ENCODE measurements at regions not wholly inside any gene's neighbourhood (a gene's known extent, or its start where the extent isn't known, plus 50 kb on each side); places are given as distances from the start of the nearest gene placed in this dataset.

DNA sequence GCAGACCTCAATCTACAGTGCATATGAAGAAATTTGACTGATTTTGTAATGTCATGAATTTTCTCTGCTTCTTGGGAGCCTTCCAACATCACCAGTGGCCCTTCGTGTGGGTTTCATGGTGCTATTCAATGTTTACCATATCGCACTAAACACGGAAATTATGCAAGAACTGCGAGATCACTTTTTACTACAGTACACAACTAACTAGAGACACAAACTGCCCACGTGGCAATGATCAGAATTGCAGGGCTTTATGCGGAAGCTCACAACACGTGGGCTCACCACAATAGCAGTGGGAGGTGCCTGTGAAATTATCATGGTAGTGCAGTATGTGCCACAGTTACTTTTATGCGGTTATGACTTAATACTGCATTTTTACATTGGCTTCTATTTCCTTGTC lies 449.7 kb upstream of the KLF6 start:
- no peak overlapping the region for H3K4me3 ChIP-seq
- H3K27me3 ChIP-seq, result no peaks in the 10 kb centered on the region
- peaks cover 0 to 31% (median 0%) of the 10 kb centered on the region in 4 donors for H3K4me1 ChIP-seq
- no peak for TF ChIP-seq CTCF (IDR thresholded peaks at IDR 0.05)
- peaks cover 0 to 15% (median 0%) of the 10 kb centered on the region in 3 donors for H3K9me3 ChIP-seq
- DNase-seq, result no peak
- intact Hi-C loops (cut with DNase I; ENCODE audit: low total_unique reads), result no loop called here
- peaks cover 0 to 49% (median 12%) of the 10 kb centered on the region in 3 donors for H3K36me3 ChIP-seq
- H3K27ac ChIP-seq, result no peak overlapping the region

- no peak for DNase-seq
- Histone ChIP-seq H3K27ac (peak overlapping the region in 1 of 2 donors; percentile 23), H3K4me3 (no peak overlapping the region), H3K9me3 (peaks cover 0 to 12% (median 0%) of the 10 kb centered on the region in 3 donors), H3K27me3 (no peaks in the 10 kb centered on the region), H3K4me1 (peaks cover 0 to 21% (median 0%) of the 10 kb centered on the region in 4 donors), H3K36me3 (peaks cover 0 to 29% (median 6%) of the 10 kb centered on the region in 3 donors)
- intact Hi-C loops (cut with DNase I; ENCODE audit: low total_unique reads), result no loop called here
- no peak for TF ChIP-seq CTCF (IDR thresholded peaks at IDR 0.05)
These were observed 446.4 kb upstream of the KLF6 start for GRCh38 chr10:4231439-4231838.

DNA sequence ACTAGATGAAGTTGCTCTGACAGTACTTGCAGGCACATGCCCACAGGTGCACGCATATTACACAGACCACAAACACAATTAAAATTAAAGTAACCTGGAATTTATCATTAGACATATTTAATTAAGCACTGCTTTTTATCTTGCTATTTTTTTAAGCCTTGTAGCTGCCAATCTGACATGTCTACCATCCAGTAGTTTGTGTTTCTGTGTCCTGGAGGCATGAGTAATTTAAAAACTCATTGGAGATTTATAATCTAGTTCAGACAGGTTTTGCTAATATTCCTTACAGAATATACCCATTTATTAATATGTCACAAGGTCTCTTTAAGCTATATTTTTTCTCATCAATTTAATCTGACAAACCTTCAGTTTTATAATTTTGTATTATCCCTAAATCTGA lies 445.0 kb upstream of the KLF6 start:
- Histone ChIP-seq H3K36me3 (peaks cover 0 to 25% (median 0%) of the 10 kb centered on the region in 3 donors), H3K4me1 (peaks cover 0 to 21% (median 0%) of the 10 kb centered on the region in 4 donors), H3K9me3 (peaks cover 0 to 12% (median 0%) of the 10 kb centered on the region in 3 donors), H3K27me3 (no peaks in the 10 kb centered on the region), H3K4me3 (no peak overlapping the region), H3K27ac (no peak overlapping the region)
- intact Hi-C loops (cut with DNase I; ENCODE audit: low total_unique reads), result no loop called here
- TF ChIP-seq CTCF (IDR thresholded peaks at IDR 0.05), result no peak
- DNase-seq, result no peak

DNA sequence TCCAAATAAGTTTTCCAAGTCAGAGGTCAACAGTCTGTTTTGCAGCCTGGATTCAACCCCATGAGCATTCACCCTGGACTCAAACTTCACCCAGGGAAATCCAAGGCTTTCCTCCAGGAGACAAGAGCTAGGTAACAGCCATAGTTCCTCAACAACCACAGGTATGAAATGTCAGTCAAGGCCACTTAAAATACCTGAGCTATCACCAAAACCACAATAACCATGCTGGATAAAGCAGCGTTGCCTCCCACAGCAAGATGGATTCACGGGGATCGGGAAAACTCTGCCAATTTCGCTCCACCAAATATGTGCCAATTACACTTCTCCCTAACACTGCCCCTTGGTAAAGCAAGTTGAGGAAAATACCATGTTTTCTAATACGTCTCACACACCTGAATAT lies 444.1 kb upstream of the KLF6 start:
- no peak overlapping the region for H3K4me3 ChIP-seq
- H3K4me1 ChIP-seq, result peaks cover 0 to 21% (median 0%) of the 10 kb centered on the region in 4 donors
- no peak for TF ChIP-seq CTCF (IDR thresholded peaks at IDR 0.05)
- no peaks in the 10 kb centered on the region for H3K27me3 ChIP-seq
- peaks cover 0 to 17% (median 0%) of the 10 kb centered on the region in 3 donors for H3K36me3 ChIP-seq
- no peak for DNase-seq
- H3K9me3 ChIP-seq, result peaks cover 0 to 12% (median 0%) of the 10 kb centered on the region in 3 donors
- intact Hi-C loops (cut with DNase I; ENCODE audit: low total_unique reads), result no loop called here
- peak overlapping the region in 1 of 2 donors; percentile 12 for H3K27ac ChIP-seq

- Histone ChIP-seq H3K27me3 (no peaks in the 10 kb centered on the region), H3K9me3 (peaks cover 0 to under 1% (median 0%) of the 10 kb centered on the region in 3 donors), H3K27ac (no peak overlapping the region), H3K36me3 (peaks cover 0 to 2% (median 0%) of the 10 kb centered on the region in 3 donors), H3K4me1 (peaks cover 0 to 21% (median 0%) of the 10 kb centered on the region in 4 donors), H3K4me3 (no peak overlapping the region)
- TF ChIP-seq CTCF (IDR thresholded peaks at IDR 0.05), result no peak
- intact Hi-C loops (cut with DNase I; ENCODE audit: low total_unique reads), result no loop called here
- no peak for DNase-seq
These were observed 442.6 kb upstream of the KLF6 start for GRCh38 chr10:4227586-4227985.
